ENCODE measurements at regions not wholly inside any gene's neighbourhood (a gene's known extent, or its start where the extent isn't known, plus 50 kb on each side); places are given as distances from the start of the nearest gene placed in this dataset.
"Not testable (repeated sequence)": the region's sequence is repeated elsewhere in the genome, so short reads cannot be mapped to it uniquely, and the experiment has no call there.

DNA sequence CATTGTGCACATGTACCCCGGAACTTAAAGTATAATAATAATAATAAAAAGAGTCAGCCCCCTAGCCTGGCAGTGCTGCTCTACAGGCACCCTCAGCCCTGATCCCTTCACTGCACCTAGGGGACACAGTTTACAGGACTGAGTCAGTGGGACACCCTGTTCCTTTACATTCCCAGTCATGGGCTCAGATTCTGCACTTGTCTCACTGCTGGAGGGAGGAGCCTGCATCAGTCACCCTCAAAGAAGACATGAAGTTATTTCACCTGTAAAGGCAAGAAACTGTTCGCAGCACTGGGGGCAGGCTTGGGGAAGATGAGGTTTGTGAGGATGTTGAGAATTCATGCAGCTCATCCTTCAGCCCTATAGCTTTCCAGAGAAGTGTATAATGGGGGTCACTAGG is 50.7 kb upstream of the VPREB1 start:
- no peak for DNase-seq (ENCODE audit: low spot score)

DNA sequence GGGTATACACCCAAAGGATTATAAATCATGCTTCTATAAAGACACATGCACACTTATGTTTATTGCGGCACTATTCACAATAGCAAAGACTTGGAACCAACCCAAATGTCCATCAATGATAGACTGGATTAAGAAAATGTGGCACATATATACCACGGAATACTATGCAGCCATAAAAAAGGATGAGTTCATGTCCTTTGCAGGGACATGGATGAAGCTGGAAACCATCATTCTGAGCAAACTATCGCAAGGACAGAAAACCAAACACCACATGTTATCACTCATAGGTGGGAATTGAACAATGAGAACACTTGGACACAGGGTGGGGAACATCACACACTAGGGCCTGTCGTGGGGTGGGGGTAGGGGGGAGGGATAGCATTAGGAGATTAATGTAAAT is 51.1 kb upstream of the VPREB1 start:
- not testable (repeated sequence) for DNase-seq (ENCODE audit: low spot score)

DNA sequence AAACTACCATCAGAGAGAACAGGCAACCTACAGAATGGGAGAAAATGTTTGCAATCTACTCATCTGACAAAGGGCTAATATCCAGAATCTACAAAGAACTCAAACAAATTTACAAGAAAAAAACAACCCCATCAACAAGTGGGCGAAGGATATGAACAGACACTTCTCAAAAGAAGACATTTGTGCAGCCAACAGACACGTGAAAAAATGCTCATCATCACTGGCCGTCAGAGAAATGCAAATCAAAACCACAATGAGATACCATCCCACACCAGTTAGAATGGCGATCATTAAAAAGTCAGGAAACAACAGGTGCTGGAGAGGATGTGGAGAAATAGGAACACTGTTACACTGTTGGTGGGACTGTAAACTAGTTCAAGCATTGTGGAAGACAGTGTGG is 51.6 kb upstream of the VPREB1 start:
- not testable (repeated sequence) for DNase-seq (ENCODE audit: low spot score)

DNA sequence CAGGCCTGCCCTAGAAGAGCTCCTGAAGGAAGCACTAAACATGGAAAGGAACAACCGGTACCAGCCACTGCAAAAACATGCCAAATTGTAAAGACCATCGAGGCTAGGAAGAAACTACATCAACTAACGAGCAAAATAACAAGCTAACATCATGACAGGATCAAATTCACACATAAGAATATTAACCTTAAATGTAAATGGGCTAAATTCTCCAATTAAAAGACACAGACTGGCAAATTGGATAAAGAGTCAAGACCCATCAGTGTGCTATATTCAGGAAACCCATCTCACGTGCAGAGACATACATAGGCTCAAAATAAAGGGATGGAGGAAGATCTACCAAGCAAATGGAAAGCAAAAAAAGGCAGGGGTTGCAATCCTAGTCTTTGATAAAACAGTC is 54.8 kb upstream of the VPREB1 start:
- DNase-seq (ENCODE audit: low spot score), result not testable (repeated sequence)

DNA sequence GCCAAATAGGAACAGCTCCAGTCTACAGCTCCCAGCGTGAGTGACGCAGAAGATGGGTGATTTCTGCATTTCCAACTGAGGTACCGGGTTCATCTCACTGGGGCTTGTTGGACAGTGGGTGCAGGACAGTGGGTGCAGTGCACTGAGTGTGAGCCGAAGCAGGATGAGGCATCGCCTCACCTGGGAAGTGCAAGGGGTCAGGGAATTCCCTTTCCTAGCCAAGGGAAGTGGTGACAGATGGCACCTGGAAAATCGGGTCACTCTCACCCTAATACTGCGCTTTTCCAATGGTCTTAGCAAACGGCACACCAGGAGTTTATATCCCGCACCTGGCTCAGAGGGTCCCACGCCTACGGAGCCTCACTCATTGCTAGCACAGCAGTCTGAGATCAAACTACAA is 56.7 kb upstream of the VPREB1 start:
- not testable (repeated sequence) for DNase-seq (ENCODE audit: low spot score)

DNA sequence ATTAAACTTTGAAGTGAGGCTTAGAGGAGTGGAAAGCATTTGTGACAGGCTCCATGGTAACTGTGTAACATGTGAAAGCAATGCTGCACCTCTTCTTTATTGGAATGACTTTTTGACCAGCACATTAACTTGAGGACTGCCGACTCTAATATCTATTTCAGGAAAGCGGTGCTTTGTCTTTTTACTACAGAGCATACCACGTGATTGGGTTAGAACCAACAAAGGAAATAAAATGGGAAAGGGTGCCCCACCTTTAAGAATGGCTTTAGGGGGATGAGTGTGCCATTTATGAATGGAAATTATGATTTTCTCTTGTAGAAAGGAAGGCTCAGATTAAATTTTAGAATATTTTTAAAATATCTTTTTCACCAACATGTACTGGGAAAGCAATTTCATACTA is 57.3 kb upstream of the VPREB1 start:
- no peak for DNase-seq (ENCODE audit: low spot score)

DNA sequence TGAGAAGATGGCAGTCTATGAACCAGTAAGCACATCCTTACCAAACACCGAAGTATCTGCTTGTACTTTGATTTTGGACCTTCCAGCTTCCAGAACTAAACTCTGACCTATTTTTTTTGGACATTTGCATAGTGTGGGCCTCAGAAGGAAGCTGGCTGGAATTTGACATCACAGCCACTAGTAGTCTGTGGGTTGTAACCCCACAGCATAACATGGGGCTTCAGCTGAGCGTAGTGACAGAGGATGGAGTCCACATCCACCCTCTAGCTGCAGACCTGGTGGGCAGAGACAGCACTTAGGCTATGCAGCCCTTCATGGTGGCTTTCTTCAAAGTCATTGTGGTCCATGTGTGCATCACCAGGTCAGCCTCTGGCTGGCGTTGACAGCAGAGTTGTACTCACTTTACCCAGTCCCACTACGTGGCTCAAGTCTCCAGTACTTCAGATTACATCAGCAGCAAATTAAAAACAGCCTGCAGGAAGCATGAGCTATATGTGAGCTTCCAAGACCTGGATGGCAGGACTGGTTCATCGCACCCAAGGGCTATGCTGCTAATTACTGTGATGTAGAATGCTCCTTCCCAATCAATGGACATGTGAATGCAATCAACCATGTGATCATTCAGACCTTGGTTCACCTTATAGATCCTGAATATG is 58.6 kb upstream of the VPREB1 start:
- no peak for DNase-seq (ENCODE audit: low spot score)

DNA sequence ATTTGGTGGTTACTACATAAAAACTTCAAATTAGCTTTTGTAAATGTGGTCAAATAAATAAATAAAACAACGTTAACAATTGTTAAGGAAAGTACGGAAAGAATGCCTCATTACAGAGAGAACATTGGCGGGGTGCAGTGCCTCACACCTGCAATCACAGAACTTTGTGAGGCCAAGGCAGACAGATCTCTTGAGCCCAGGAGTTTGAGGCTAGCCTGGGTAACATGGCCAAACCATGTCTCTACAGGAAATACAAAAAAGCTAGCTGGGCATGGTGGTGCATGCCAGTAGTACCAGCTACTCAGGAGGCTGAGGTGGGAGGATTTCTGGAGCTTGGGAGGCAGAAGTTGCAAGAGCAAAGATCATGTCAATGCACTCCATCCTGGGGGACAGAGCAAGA is 59.4 kb upstream of the VPREB1 start:
- no peak for DNase-seq (ENCODE audit: low spot score)

DNA sequence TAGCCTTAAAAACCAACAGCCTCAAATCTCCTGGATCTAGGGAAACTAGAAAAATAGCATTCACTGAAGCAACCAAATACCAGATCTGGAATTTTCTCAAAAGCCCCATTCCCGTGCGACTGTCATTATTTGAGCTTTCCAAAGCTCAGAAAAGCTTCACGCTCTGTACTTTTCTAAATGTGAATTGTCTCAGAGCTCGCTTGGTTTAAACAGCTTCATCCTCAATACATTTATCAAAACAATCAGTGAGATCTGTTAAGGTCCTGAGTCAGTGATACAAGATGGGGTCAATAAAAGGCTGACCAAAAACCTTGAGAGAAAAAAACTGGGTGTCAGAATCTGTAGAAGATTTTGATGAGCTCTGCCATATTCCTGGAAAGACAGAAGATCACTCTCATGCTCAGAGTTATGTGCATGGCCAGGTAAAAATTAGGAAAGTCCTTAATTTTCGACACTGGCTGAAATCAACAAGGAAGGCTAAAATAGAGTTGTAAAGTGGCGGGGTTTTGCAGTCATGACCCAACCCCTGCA is 60.2 kb upstream of the VPREB1 start:
- DNase-seq (ENCODE audit: low spot score), result no peak

DNA sequence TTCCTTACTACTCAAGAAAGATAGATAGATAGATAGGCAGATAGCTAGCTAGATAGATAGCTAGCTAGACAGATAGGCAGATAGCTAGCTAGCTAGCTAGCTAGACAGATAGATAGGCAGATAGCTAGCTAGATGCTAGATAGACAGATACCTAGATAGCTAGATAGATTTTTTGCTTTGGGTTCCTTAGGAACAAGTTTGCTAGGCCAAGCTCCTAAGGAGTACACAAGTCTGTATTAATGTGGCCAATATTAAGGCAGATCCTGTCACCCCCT is 61.7 kb upstream of the VPREB1 start:
- no peak for DNase-seq (ENCODE audit: low spot score)

DNA sequence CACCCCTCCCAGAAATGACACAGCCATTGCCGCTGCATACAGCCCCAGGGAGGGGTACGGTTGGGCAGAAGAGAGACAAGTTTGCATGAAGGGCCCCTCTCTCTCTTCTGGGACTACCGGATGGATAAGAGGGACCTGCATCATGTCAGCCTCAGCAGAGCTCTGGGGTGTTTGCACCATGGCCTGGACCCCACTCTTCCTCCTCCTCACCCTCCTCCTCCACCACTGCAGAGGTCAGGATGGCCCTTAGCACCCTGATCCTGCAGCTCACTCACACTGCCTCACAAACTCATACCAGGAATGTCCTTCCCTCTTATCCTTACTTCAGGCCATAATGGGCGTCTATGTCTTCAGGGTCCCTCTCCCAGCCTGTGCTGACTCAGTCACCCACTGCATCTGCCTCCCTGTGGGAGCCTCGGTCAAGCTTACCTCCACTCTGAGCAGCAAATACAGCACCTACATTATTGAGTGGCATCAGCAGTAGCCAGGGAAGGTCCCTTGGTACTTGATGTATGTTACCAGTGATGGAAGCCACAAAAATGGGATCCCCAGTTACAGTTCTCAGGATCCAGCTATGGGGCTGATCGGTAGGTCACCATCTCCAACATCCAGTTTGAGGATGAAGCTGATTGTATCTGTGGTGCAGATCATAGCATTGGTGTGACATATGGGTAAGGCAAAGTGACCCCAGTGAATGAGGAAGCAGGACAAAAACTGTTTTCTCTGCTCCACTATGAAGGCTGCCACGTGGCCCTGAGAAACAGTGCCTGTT is 62.2 kb upstream of the VPREB1 start:
- no peak for DNase-seq (ENCODE audit: low spot score)

DNA sequence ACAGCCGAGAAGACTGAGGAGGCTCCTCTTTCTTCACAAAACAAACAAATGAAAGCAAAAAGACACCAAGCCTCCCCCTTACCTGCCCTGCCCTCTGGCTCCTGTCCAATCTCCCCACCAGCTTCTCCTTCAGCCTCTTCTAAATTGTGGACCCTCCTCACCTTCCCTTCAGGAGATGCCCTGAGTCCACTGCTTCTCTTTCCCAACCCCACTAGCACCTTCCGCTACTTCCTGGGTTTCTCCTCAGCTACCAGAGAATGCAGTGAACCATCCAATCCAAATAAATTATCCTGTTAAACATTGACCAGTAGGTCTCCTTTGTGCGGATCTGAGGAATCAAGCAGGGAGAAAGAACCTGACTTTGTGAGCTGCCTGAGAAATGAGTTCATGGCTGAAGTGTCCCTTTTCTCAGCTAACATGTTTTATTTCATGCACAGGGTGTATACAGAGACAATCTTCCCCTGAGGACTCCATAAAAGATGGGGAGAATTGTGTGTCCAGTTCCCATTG is 63.2 kb upstream of the VPREB1 start:
- DNase-seq (ENCODE audit: low spot score), result no peak

DNA sequence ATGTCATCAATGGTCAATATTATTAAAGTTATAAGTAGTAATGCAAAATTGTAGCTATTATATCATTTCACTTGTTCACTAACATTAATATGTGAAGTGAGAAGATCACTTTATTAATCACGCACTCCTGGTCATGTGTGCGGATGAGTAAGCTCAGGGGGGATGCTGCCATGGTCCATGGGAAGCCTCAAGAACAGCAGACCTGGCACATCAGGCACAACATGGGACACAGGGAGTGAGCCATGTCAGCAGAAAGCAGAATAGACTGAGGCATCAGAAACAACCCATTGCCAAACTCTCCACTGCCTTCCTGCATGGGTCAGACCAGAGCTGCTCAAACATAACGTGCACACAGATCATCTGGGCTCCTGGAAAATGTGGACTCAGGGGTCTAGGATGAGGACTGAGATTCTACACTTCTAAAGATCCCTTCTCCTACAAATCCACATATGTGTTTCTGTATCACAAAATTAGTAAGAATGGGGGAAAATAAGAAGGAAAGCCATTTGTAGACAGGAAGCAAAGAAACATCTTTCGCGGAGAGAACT is 63.8 kb upstream of the VPREB1 start:
- no peak for DNase-seq (ENCODE audit: low spot score)

DNA sequence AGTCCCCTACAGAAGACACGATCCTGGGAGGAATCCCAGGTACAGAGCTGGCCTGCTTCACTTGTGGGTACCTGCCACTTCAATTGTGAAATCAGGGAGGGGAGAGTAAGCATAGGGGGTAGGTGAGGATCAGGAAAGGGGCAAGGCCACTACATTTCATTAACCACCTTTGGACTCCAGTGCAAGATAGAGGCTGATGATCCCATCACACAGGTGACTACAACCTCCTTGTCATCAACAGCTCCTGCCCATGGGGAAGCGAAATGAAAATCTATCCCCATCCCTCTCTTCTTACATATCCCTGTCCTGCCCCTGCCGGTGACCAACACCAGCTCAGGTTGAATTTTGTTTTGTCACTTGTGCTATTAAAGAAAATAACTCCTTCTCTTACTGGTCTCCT is 64.7 kb upstream of the VPREB1 start:
- no peak for DNase-seq (ENCODE audit: low spot score)

DNA sequence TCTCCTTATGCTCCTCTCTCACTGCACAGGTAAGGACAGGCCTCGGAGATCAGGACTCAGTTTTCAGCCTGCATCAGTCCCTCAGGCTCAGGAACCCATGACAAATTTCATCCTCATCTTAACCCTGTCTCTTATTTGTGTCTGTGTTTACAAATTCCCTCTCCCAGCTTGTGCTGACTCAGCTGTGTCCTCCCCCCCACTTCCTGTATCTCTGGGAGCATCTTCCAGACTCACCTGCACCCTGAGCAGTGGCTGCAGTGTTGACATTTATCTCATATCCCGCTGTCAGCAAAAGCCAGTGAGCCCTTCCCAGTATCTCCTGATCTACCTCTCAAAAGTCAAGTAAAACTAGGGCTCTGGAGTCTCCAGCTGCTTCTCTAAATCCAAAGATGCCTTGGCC is 65.6 kb upstream of the VPREB1 start:
- no peak for DNase-seq (ENCODE audit: low spot score)

DNA sequence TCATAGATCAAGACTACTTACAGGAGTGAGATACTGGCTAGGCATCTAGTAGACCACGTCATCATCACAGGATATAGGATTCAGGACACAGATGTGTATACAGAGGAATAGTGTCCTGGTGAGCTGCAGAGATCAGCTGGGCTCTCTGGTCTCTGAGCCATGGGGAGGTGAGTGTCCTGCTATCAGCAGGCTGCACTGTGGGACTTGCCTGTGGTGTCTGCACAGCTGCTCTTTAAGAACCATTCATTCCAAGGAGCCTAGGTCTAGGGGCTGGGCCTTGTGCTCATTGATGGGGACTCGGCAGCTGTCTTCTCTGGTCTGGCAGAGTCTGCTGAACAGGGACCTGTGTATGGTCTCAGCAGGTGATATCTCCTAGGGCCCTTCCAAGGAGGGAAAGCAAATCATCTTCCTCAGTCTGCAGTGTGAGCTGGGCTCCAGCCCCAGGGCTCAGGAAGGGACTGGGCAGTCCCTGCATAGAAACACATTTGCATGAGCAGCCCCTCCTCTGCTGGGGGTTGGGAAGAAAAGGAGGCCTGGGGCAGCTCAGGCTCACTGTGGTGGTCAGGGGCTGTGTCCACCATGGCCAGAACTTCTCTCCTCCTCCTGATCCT is 66.1 kb upstream of the VPREB1 start:
- no peak for DNase-seq (ENCODE audit: low spot score)

DNA sequence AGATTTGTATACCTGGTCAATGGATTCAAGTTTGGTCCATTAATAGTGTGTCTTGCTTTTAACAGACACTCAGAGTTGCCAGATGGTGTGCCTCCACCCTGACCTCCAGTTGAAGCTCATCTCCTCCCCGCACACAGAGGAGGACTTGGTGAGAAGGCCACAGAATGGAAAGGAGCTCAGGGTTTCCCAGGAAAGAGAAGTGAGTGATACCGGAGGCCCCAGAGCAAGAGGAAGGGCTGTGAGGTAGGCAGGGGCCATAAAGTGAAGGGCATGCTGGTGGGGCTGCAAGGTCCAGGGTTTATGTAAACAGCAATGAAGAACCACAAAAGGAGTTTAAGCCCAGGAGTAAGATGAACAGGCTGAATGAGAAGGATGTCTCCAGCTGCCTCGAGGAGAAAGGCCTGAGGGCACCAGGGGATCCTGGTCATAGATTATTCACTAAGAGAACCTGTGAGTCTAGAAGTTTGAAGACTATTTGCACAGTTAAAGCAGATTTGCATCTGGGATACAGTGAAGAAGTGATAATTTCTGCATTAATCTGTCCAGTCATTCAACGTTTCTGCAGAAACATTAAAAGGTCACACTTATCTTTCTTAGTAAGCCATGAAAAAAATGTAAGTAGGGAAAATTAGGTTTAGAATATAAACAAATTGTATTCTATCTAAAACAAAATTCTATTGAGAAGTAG is 67.5 kb upstream of the VPREB1 start:
- no peak for DNase-seq (ENCODE audit: low spot score)

DNA sequence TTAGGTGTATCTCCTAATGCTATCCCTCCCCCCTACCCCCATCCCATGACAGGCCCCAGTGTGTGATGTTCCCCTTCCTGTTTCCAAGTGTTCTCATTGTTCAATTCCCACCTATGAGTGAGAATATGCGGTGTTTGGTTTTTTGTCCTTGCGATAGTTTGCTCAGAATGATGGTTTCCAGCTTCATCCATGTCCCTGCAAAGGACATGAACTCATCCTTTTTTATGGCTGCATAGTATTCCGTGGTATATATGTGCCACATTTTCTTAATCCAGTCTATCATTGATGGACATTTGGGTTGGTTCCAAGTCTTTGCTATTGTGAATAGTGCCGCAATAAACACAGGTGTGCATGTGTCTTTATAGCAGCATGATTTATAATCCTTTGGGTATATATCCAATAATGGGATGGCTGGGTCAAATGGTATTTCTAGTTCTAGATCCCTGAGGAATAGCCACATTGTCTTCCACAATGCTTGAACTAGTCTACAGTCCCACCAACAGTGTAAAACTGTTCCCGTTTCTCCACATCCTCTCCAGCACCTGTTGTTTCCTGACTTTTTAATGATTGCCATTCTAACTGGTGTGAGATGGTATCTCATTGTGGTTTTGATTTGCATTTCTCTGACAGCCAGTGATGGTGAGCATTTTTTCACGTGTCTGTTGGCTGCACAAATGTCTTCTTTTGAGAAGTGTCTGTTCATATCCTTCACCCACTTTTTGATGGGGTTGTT is 71.5 kb upstream of the VPREB1 start:
- DNase-seq (ENCODE audit: low spot score), result not testable (repeated sequence)

DNA sequence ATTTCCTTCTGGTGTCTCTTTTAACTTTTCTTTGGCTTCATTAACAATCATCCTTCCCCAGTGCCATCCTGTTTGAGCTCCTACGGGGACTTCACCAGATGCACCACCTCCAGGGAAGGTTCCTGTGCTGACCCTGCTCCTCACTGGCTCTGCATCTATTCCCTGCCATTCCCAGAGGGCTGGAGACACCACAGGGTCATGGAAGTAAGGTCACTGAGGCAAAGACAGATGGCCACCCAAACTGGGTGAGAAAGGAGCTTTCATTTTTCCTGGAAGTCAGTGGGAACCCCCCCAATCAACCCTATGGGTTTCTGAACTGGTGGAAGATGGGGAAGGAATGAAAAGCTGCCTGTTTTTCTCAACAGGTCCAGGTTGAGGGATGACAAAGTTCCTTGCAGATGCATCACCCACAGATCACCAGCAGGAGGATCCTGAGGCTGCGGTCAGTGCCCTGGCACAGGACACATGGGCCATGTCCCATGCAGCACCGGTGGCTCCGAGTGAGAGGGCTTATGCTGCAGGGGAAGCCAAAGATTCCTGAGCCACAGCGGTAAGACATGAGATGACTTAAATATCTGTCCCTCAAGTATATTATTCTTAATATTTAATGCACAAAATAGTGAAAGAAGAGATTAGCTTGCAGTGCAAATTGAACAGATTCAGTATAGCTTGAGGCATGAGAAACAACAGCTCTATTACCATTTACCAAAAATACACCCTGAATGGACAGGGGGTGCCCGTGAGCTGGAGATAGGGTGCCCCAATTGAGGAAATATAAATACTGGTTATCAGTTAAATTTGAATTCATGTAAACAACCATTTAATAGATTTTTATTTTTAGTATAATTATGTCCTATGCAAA is 73.0 kb upstream of the VPREB1 start:
- no peak for DNase-seq (ENCODE audit: low spot score)

DNA sequence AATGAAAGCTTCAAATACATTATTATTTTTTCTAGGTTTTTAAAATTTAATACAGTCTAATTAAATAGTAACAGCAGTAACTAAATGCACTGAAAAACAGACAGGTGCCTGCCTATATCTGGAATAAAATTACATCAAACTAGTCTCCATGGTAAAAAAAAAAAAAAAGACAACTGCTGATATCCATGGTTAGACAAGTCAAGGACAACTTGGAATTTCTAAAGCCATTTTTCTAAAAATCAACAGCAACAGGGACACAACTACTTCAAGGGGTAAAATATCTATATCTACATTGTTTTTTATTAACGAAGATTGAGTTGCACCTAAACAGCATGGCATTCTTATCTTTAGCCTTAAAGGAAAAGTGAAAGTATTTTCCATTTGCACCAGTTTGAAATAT is 74.7 kb upstream of the VPREB1 start:
- no peak for DNase-seq (ENCODE audit: low spot score)

All from mucosa of gallbladder (tissue), 1 donor.